HEK293 (cell line): ENCODE measurements at regions not wholly inside any gene's neighbourhood (a gene's known extent, or its start where the extent isn't known, plus 50 kb on each side); places are given as distances from the start of the nearest gene placed in this dataset.

Source experiments
- CTCF ChIA-PET: fragments of 350-600 bp; formaldehyde crosslinking; extraction: SDS; loops from one replicate; lab custom pipeline; 2021; ENCODE audit warnings: antibody characterized with exemption; lab: Yijun Ruan, JAX
- POLR2A ChIA-PET: fragments of 300-600 bp; formaldehyde crosslinking; extraction: SDS; loops from one replicate; lab custom pipeline; 2020; ENCODE audit warnings: antibody characterized with exemption, inconsistent platforms; lab: Yijun Ruan, JAX
- H3K27ac ChIP-seq: fragments of 200-500 bp; sonication (Bioruptor generic); 2 replicates; pipeline ENCODE4 v1.5.1; 2014; ENCODE audit warnings: low read depth, low read length, control low read depth, inconsistent platforms; ENCODE audit errors: extremely low read depth
- H3K36me3 ChIP-seq, 2 experiments: fragments of 200-500 bp in 1 of 2; sonication (Bioruptor generic) in 1 of 2; 1 replicate in 1 of 2; 2 replicates in 1 of 2; pipeline ENCODE4 v1.5.1; 2014 to 2017; ENCODE audit warnings: inconsistent platforms in 2 of 2, low read length in 2 of 2; ENCODE audit not compliant: control insufficient read depth in 2 of 2, insufficient read depth in 1 of 2
- H3K4me1 ChIP-seq: fragments of 200-500 bp; sonication (Bioruptor generic); 2 replicates; pipeline ENCODE4 v1.5.1; 2014; ENCODE audit warnings: mild to moderate bottlenecking, low read length, inconsistent platforms; ENCODE audit not compliant: control insufficient read depth, insufficient read depth
- H3K4me3 ChIP-seq: 2 replicates; pipeline ENCODE4 v1.5.1; 2011; ENCODE audit warnings: low read depth, mild to moderate bottlenecking, control low read depth, low read length, moderate library complexity
- H3K9me3 ChIP-seq: fragments of 200-500 bp; sonication (Bioruptor generic); 2 replicates; pipeline ENCODE4 v1.5.1; 2014; ENCODE audit warnings: low read depth, low read length, inconsistent platforms; ENCODE audit not compliant: control insufficient read depth, insufficient read depth
- HOXA7 ChIP-seq: sonication (generic); formaldehyde crosslinking; IDR thresholded peaks from 2 replicates; pipeline ENCODE4 v1.8.1; 2022; ENCODE audit warnings: missing genetic modification reagents, borderline replicate concordance
- HOXC10 ChIP-seq: sonication (generic); formaldehyde crosslinking; IDR thresholded peaks from 2 replicates; pipeline ENCODE4 v1.8.1; 2023; ENCODE audit warnings: mild to moderate bottlenecking, missing genetic modification reagents
- KLF1 ChIP-seq: fragments of 450-650 bp; formaldehyde crosslinking; IDR thresholded peaks from 2 replicates; pipeline ENCODE4 v1.5.1; 2016; ENCODE audit warnings: missing biosample characterization, missing genetic modification characterization
- KLF7 ChIP-seq: fragments of 450-650 bp; formaldehyde crosslinking; IDR thresholded peaks from 2 replicates; pipeline ENCODE4 v1.5.1; 2016; ENCODE audit warnings: missing biosample characterization, missing genetic modification characterization, borderline replicate concordance
- PRDM1 ChIP-seq: fragments of 450-650 bp; formaldehyde crosslinking; IDR thresholded peaks from 2 replicates; pipeline ENCODE4; 2016; ENCODE audit warnings: missing biosample characterization, missing genetic modification characterization
- ZBTB8A ChIP-seq: fragments of 450-650 bp; formaldehyde crosslinking; IDR thresholded peaks from 2 replicates; pipeline ENCODE4 v1.5.1; 2016; ENCODE audit warnings: missing biosample characterization, missing genetic modification characterization
- ZEB2 ChIP-seq: fragments of 450-650 bp; formaldehyde crosslinking; IDR thresholded peaks from 2 replicates; pipeline ENCODE4 v1.5.1; 2016; ENCODE audit warnings: missing biosample characterization, missing genetic modification characterization
- ZFHX2 ChIP-seq: fragments of 450-650 bp; formaldehyde crosslinking; conservative IDR thresholded peaks from 2 replicates; pipeline ENCODE4 v1.5.1; 2016; ENCODE audit warnings: missing biosample characterization, missing genetic modification characterization
- ZNF10 ChIP-seq: fragments of 450-650 bp; formaldehyde crosslinking; IDR thresholded peaks from 2 replicates; pipeline ENCODE4 v1.5.1; 2017; ENCODE audit warnings: missing biosample characterization, missing genetic modification characterization
- ZNF138 ChIP-seq: fragments of 450-650 bp; formaldehyde crosslinking; IDR thresholded peaks from 2 replicates; pipeline ENCODE4 v1.5.1; 2016; ENCODE audit warnings: missing biosample characterization, missing genetic modification characterization, borderline replicate concordance
- ZNF2 ChIP-seq: fragments of 450-650 bp; formaldehyde crosslinking; IDR thresholded peaks from 2 replicates; pipeline ENCODE4 v1.5.1; 2016; ENCODE audit warnings: missing biosample characterization, missing genetic modification characterization
- ZNF23 ChIP-seq: fragments of 450-650 bp; formaldehyde crosslinking; IDR thresholded peaks from 2 replicates; pipeline ENCODE4 v1.5.1; 2016; ENCODE audit warnings: missing biosample characterization, missing genetic modification characterization, borderline replicate concordance
- ZNF48 ChIP-seq: fragments of 450-650 bp; formaldehyde crosslinking; IDR thresholded peaks from 2 replicates; pipeline ENCODE4 v1.5.1; 2016; ENCODE audit warnings: missing biosample characterization, missing genetic modification characterization
- ZNF549 ChIP-seq: fragments of 450-650 bp; IDR thresholded peaks from 2 replicates; pipeline ENCODE4 v1.5.1; 2018; ENCODE audit warnings: missing biosample characterization, missing genetic modification characterization, mild to moderate bottlenecking, inconsistent platforms, moderate library complexity
- ZNF624 ChIP-seq: fragments of 450-650 bp; formaldehyde crosslinking; IDR thresholded peaks from 2 replicates; pipeline ENCODE4 v1.5.1; 2017; ENCODE audit warnings: missing biosample characterization, missing genetic modification characterization
- ZNF670 ChIP-seq: fragments of 450-650 bp; formaldehyde crosslinking; IDR thresholded peaks from 2 replicates; pipeline ENCODE4 v1.5.1; 2016; ENCODE audit warnings: missing biosample characterization, missing genetic modification characterization, low read depth
- ZNF692 ChIP-seq: fragments of 450-650 bp; formaldehyde crosslinking; IDR thresholded peaks from 2 replicates; pipeline ENCODE4 v1.5.1; 2016; ENCODE audit warnings: missing biosample characterization, missing genetic modification characterization
- ZNF701 ChIP-seq: fragments of 450-650 bp; formaldehyde crosslinking; IDR thresholded peaks from 2 replicates; pipeline ENCODE4 v1.5.1; 2016; ENCODE audit warnings: missing biosample characterization, missing genetic modification characterization
- ZNF704 ChIP-seq: fragments of 450-650 bp; formaldehyde crosslinking; IDR thresholded peaks from 2 replicates; pipeline ENCODE4 v1.5.1; 2016; ENCODE audit warnings: missing biosample characterization, missing genetic modification characterization
- ZXDB ChIP-seq: fragments of 450-650 bp; formaldehyde crosslinking; IDR thresholded peaks from 2 replicates; pipeline ENCODE4 v1.5.1; 2016; ENCODE audit warnings: missing biosample characterization, missing genetic modification characterization
- TF ChIP-seq, protein P1 (sequence below): fragments of 450-650 bp; formaldehyde crosslinking; IDR thresholded peaks from 2 replicates; pipeline ENCODE4 v1.5.1; 2016; ENCODE audit warnings: missing biosample characterization, missing genetic modification characterization
- TF ChIP-seq, protein P2 (sequence below): fragments of 450-650 bp; formaldehyde crosslinking; IDR thresholded peaks from 2 replicates; pipeline ENCODE4 v1.5.1; 2016; ENCODE audit warnings: missing biosample characterization, missing genetic modification characterization
- TF ChIP-seq, protein P3 (sequence below): fragments of 450-650 bp; formaldehyde crosslinking; IDR thresholded peaks from 2 replicates; pipeline ENCODE4 v1.5.1; 2017; ENCODE audit warnings: missing biosample characterization, missing genetic modification characterization
- TF ChIP-seq, protein P4 (sequence below): fragments of 450-650 bp; formaldehyde crosslinking; IDR thresholded peaks from 2 replicates; pipeline ENCODE4 v1.5.1; 2017; ENCODE audit warnings: missing biosample characterization, missing genetic modification characterization

DNA sequence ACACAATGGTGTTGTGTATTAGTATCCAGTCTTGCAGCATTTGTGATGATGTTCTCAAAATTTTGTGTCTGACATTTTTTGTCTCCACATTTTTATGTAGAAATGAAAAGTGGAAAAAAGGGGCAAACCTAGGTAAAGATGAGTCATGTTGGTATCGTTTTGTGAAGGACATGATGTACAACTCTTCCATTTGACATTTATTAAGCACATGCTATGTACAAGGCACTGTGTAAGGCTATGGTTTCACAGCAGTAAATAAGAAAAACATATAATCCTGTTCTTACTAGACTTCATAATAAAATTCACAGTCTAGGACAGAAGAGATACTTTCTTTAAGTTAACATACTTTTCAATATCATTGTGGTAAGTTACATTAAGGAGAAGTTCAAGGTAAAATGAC lies 143.5 kb upstream of the CNTN4 start (continued):
- TF ChIP-seq ZNF701 (tag by site-specific recombination) (no peak), KLF7 (no peak), ZNF138 (tag by site-specific recombination) (no peak), ZBTB8A (tag by site-specific recombination) (no peak), ZNF670 (no peak)

DNA sequence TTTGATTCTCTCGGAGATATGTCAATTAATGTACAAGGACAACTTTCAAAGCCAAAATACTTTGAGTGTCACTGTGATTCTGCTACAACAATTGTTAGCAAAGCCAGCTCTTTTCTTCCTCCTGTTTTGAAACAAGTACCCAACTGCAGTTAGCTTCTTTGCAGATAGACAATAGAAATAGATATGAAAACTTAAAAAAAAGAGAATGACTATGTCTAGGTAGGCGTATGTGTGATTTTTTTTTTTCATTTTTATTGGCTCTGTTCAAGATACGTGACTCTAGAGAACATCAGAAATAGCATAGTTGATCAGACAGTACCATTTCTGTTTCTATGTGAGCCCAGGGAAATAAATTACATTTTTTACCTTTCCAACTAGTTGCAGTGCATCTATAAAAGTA lies 142.9 kb upstream of the CNTN4 start:
- Histone ChIP-seq H3K9me3 (no peaks in the 10 kb centered on the region), H3K27ac (no peak overlapping the region), H3K36me3 (no peaks in the 10 kb centered on the region), H3K4me3 (no peak overlapping the region), H3K4me1 (no peaks in the 10 kb centered on the region)
- CTCF ChIA-PET = no interaction called here
- TF ChIP-seq ZNF624 (tag by site-specific recombination) (no peak), ZNF2 (tag by site-specific recombination) (no peak), ZNF10 (no peak), PRDM1 (tag by site-specific recombination) (no peak), ZEB2 (tag by site-specific recombination) (no peak), ZNF704 (tag by site-specific recombination) (no peak), ZNF692 (tag by site-specific recombination) (no peak), KLF1 (no peak), ZXDB (tag by site-specific recombination) (no peak), HOXA7 (CRISPR knock-in tag) (no peak), HOXC10 (CRISPR knock-in tag) (no peak)
- TF ChIP-seq, protein P1, sequence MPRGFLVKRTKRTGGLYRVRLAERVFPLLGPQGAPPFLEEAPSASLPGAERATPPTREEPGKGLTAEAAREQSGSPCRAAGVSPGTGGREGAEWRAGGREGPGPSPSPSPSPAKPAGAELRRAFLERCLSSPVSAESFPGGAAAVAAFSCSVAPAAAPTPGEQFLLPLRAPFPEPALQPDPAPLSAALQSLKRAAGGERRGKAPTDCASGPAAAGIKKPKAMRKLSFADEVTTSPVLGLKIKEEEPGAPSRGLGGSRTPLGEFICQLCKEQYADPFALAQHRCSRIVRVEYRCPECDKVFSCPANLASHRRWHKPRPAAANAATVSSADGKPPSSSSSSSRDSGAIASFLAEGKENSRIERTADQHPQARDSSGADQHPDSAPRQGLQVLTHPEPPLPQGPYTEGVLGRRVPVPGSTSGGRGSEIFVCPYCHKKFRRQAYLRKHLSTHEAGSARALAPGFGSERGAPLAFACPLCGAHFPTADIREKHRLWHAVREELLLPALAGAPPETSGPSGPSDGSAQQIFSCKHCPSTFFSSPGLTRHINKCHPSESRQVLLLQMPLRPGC (tag by site-specific recombination) = no peak
- TF ChIP-seq, protein P2, sequence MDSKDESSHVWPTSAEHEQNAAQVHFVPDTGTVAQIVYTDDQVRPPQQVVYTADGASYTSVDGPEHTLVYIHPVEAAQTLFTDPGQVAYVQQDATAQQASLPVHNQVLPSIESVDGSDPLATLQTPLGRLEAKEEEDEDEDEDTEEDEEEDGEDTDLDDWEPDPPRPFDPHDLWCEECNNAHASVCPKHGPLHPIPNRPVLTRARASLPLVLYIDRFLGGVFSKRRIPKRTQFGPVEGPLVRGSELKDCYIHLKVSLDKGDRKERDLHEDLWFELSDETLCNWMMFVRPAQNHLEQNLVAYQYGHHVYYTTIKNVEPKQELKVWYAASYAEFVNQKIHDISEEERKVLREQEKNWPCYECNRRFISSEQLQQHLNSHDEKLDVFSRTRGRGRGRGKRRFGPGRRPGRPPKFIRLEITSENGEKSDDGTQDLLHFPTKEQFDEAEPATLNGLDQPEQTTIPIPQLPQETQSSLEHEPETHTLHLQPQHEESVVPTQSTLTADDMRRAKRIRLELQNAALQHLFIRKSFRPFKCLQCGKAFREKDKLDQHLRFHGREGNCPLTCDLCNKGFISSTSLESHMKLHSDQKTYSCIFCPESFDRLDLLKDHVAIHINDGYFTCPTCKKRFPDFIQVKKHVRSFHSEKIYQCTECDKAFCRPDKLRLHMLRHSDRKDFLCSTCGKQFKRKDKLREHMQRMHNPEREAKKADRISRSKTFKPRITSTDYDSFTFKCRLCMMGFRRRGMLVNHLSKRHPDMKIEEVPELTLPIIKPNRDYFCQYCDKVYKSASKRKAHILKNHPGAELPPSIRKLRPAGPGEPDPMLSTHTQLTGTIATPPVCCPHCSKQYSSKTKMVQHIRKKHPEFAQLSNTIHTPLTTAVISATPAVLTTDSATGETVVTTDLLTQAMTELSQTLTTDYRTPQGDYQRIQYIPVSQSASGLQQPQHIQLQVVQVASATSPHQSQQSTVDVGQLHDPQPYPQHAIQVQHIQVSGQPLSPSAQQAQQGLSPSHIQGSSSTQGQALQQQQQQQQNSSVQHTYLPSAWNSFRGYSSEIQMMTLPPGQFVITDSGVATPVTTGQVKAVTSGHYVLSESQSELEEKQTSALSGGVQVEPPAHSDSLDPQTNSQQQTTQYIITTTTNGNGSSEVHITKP (tag by site-specific recombination) = no peak
- POLR2A ChIA-PET = no interaction called here

GRCh38 chr3:1960506-1960905 lies 138.2 kb upstream of the CNTN4 start:
- Histone ChIP-seq H3K4me3 (no peak overlapping the region), H3K4me1 (0 out of 2 replicates have a peak, but pooled peaks cover 3% of the 10 kb centered on the region), H3K36me3 (no peaks in the 10 kb centered on the region), H3K27ac (no peak overlapping the region), H3K9me3 (no peaks in the 10 kb centered on the region)
- TF ChIP-seq ZNF23 (tag by site-specific recombination) = no peak
- TF ChIP-seq, protein P3, sequence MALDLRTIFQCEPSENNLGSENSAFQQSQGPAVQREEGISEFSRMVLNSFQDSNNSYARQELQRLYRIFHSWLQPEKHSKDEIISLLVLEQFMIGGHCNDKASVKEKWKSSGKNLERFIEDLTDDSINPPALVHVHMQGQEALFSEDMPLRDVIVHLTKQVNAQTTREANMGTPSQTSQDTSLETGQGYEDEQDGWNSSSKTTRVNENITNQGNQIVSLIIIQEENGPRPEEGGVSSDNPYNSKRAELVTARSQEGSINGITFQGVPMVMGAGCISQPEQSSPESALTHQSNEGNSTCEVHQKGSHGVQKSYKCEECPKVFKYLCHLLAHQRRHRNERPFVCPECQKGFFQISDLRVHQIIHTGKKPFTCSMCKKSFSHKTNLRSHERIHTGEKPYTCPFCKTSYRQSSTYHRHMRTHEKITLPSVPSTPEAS = no peak
- TF ChIP-seq ZNF549 = no peak
- no peak for TF ChIP-seq ZNF48 (tag by site-specific recombination)
- no peak for TF ChIP-seq ZFHX2 (tag by site-specific recombination)
- TF ChIP-seq, protein P4, sequence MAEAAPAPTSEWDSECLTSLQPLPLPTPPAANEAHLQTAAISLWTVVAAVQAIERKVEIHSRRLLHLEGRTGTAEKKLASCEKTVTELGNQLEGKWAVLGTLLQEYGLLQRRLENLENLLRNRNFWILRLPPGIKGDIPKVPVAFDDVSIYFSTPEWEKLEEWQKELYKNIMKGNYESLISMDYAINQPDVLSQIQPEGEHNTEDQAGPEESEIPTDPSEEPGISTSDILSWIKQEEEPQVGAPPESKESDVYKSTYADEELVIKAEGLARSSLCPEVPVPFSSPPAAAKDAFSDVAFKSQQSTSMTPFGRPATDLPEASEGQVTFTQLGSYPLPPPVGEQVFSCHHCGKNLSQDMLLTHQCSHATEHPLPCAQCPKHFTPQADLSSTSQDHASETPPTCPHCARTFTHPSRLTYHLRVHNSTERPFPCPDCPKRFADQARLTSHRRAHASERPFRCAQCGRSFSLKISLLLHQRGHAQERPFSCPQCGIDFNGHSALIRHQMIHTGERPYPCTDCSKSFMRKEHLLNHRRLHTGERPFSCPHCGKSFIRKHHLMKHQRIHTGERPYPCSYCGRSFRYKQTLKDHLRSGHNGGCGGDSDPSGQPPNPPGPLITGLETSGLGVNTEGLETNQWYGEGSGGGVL (tag by site-specific recombination) = no peak
- no peak for TF ChIP-seq ZNF10
- CTCF ChIA-PET = interaction anchor here (0.6 to 0.7 kb wide), 2 partner anchors 94 to 1760 kb away, joined by 3 to 4 read pairs; no protein-coding TSS in a partner anchor
- POLR2A ChIA-PET = no interaction called here
